ENCODE measurements at regions not wholly inside any gene's neighbourhood (a gene's known extent, or its start where the extent isn't known, plus 50 kb on each side); places are given as distances from the start of the nearest gene placed in this dataset.

GRCh38 chr7:88610942-88611341 lies 148.6 kb upstream of the ZNF804B start:
- H3K27me3 ChIP-seq (replicated peaks in 1 of 4; ENCODE audit: control insufficient read depth in 3 of 4, extremely low read depth in 1 of 4, insufficient read depth in 3 of 4, low read length in 3 of 4) = no peaks in the 10 kb centered on the region

More at GRCh38 chr7:88610942-88611341, 148.6 kb upstream of the ZNF804B start:
- H3K79me1 ChIP-seq (ENCODE audit: low read depth, low read length) = no peaks in the 10 kb centered on the region
- no peak overlapping the region for H3K23ac ChIP-seq (ENCODE audit: insufficient read length)
- TF ChIP-seq EZH2 (IDR thresholded peaks at IDR 0.05; ENCODE audit: low read depth, low read length, severe bottlenecking) (no peak), RXRA (IDR thresholded peaks at IDR 0.05; ENCODE audit: insufficient read depth, low read depth, low read length) (no peak), BRCA1 (IDR thresholded peaks at IDR 0.05; ENCODE audit: low read depth, low read length) (no peak)
- TF ChIP-seq, protein P1, sequence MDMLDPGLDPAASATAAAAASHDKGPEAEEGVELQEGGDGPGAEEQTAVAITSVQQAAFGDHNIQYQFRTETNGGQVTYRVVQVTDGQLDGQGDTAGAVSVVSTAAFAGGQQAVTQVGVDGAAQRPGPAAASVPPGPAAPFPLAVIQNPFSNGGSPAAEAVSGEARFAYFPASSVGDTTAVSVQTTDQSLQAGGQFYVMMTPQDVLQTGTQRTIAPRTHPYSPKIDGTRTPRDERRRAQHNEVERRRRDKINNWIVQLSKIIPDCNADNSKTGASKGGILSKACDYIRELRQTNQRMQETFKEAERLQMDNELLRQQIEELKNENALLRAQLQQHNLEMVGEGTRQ (IDR thresholded peaks at IDR 0.05; ENCODE audit: low read length) = no peak
- ChIA-PET CTCF (ENCODE audit: partially characterized antibody) (interaction anchor here (0.6 kb wide), 1 partner anchor 546 kb away, joined by 4 read pairs; no protein-coding TSS in a partner anchor), POLR2A (ENCODE audit: partially characterized antibody) (no interaction called here)
- H3K79me2 ChIP-seq (ENCODE audit: control insufficient read depth in 1 of 2, insufficient read depth in 2 of 2, low read length in 2 of 2) = no peaks in the 10 kb centered on the region
- WGBS, 2 experiments (ENCODE audit: extremely low coverage in 1 of 2, insufficient coverage in 1 of 2, insufficient read length in 1 of 2, insufficient replicate concordance in 2 of 2, low coverage in 1 of 2, low lambda C conversion rate in 2 of 2, missing lambda C conversion rate in 1 of 2) = 96% methylated on average over 4 of the region's 4 CpGs; no CpG with 5 or more reads in 1 of the 2 experiments
- no peak overlapping the region for H2BK15ac ChIP-seq (ENCODE audit: low read length)
- H2BK5ac ChIP-seq (ENCODE audit: low read depth, low read length) = no peak overlapping the region
- no peak overlapping the region for H4K8ac ChIP-seq (ENCODE audit: extremely low read depth, insufficient read depth, low read length)
- H2BK120ac ChIP-seq (replicated peaks; ENCODE audit: low read depth, low read length) = no peak overlapping the region
- H3K4me3 ChIP-seq (ENCODE audit: extremely low read depth in 1 of 4, insufficient read depth in 2 of 4, low read depth in 3 of 4, low read length in 4 of 4) = no peak overlapping the region
- H3K4me1 ChIP-seq (replicated peaks in 1 of 4; ENCODE audit: control insufficient read depth in 3 of 4, insufficient read depth in 4 of 4, low read length in 3 of 4) = no peaks in the 10 kb centered on the region
- DNase-seq (ENCODE audit: low read depth in 1 of 2, low spot score in 2 of 2) = no peak
- H3K4ac ChIP-seq (replicated peaks; ENCODE audit: insufficient read length, low read depth, low read length) = no peak overlapping the region
- H2AFZ ChIP-seq (ENCODE audit: low read length) = no peak overlapping the region
- no peaks in the 10 kb centered on the region for H3K9me3 ChIP-seq (ENCODE audit: insufficient read depth in 2 of 2, low read depth in 1 of 2, low read length in 1 of 2)
- no peaks in the 10 kb centered on the region for H3K36me3 ChIP-seq (ENCODE audit: control insufficient read depth in 2 of 4, insufficient read depth in 4 of 4, low read length in 3 of 4)
- no peak overlapping the region for H3K9ac ChIP-seq (replicated peaks in 1 of 4; ENCODE audit: extremely low read depth in 1 of 4, low read depth in 3 of 4, low read length in 3 of 4)
- H3K27ac ChIP-seq (ENCODE audit: low read depth, low read length) = no peak overlapping the region
- no peak overlapping the region for H3K18ac ChIP-seq (ENCODE audit: extremely low read depth, low read length)
- no peak overlapping the region for H2BK12ac ChIP-seq (ENCODE audit: low read depth, low read length)
- no peak overlapping the region for H3K4me2 ChIP-seq (ENCODE audit: insufficient read depth in 1 of 2, low read depth in 2 of 2, low read length in 2 of 2)
- no peaks in the 10 kb centered on the region for H3K23me2 ChIP-seq (ENCODE audit: low read depth, low read length)
- H3K56ac ChIP-seq (replicated peaks; ENCODE audit: insufficient read length, low read depth, low read length) = no peak overlapping the region
- H4K91ac ChIP-seq (replicated peaks; ENCODE audit: insufficient read length, low read length) = no peak overlapping the region
- no peak for FAIRE-seq
- H3K14ac ChIP-seq (ENCODE audit: insufficient read length) = no peak overlapping the region
- H2BK20ac ChIP-seq (ENCODE audit: low read length) = no peak overlapping the region
- no peak overlapping the region for H2AK5ac ChIP-seq (ENCODE audit: low read depth, low read length)
- H4K20me1 ChIP-seq (replicated peaks in 1 of 2; ENCODE audit: control insufficient read depth in 1 of 2, insufficient read depth in 2 of 2, low read length in 2 of 2) = no peaks in the 10 kb centered on the region
- H4K5ac ChIP-seq (ENCODE audit: insufficient read length, low read depth, low read length) = no peak overlapping the region
